ENCODE measurements at regions not wholly inside any gene's neighbourhood (a gene's known extent, or its start where the extent isn't known, plus 50 kb on each side); places are given as distances from the start of the nearest gene placed in this dataset.

DNA sequence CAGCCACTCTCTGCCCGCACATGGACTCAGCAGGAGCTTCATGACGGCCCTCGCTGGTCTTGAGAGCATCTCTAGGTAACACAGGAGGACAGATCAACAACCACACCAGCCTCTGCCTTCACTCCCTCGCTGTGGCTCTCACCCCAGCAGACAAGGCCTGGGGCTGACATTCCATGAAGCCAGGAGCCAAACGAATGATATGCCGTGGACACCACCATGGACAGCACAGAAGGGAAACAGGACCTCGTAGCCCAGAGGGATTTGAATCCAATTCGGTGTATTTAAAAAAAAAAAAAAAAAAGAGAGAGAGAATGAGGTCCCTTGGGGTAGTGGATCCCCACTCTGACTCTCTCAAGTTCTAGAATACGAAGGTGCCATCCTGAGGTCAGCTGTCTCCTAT lies 385.5 kb downstream of the SHANK2 start:
- TF ChIP-seq, protein P1, sequence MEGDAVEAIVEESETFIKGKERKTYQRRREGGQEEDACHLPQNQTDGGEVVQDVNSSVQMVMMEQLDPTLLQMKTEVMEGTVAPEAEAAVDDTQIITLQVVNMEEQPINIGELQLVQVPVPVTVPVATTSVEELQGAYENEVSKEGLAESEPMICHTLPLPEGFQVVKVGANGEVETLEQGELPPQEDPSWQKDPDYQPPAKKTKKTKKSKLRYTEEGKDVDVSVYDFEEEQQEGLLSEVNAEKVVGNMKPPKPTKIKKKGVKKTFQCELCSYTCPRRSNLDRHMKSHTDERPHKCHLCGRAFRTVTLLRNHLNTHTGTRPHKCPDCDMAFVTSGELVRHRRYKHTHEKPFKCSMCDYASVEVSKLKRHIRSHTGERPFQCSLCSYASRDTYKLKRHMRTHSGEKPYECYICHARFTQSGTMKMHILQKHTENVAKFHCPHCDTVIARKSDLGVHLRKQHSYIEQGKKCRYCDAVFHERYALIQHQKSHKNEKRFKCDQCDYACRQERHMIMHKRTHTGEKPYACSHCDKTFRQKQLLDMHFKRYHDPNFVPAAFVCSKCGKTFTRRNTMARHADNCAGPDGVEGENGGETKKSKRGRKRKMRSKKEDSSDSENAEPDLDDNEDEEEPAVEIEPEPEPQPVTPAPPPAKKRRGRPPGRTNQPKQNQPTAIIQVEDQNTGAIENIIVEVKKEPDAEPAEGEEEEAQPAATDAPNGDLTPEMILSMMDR (conservative IDR thresholded peaks at IDR 0.05; ENCODE audit: low read depth, low read length): no peak
- TF ChIP-seq EZH2 (IDR thresholded peaks at IDR 0.05; ENCODE audit: borderline replicate concordance, low read depth, low read length, poor library complexity, severe bottlenecking): no peak

Data from A673 (cell line).